NCI-H774 (cell line): ENCODE measurements at regions not wholly inside any gene's neighbourhood (a gene's known extent, or its start where the extent isn't known, plus 50 kb on each side); places are given as distances from the start of the nearest gene placed in this dataset.

ENCODE experiments used
- DNase-seq: peaks from one replicate; lab custom pipeline; 2025; lab: John Stamatoyannopoulos, UW

GRCh38 chr9:113787871-113788270 is 88.2 kb upstream of the ZNF618 start:
- DNase-seq: no peak

DNA sequence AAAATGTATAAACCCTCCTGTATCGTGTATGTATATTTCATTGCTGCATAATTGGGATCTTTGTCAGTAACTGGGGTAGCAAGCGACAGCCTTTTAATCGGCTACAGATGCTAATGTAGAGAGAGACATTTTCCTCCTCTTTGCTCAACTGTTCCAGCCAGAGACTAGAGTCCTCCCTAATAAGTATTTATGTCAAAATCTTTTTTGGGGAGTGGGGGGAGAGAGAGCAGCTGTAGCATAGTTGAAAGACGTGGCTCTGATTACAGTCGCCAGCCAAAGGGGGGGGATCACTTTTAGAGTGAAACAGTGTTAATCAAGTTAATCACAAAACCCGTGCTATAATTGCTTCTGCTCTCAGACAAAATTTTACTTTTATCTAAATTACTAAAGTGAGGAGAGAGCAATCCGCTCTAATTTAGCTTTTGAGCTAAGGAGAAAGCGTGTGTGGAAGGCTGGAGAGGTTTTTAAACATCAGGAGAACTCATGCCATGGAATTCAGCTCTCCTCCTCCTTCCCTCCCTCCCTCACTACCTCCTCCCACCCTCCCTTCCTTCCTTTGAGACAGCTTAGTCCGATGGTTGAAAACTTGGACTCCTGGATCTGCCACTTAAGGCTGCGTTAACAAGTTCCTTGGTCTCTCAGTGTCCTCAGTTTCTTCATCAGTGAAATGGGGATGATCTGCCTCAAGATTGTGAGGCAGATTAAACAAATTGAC is 87.3 kb upstream of the ZNF618 start:
- no peak for DNase-seq

GRCh38 chr9:113790093-113790492 is 86.0 kb upstream of the ZNF618 start:
- DNase-seq: no peak

DNA sequence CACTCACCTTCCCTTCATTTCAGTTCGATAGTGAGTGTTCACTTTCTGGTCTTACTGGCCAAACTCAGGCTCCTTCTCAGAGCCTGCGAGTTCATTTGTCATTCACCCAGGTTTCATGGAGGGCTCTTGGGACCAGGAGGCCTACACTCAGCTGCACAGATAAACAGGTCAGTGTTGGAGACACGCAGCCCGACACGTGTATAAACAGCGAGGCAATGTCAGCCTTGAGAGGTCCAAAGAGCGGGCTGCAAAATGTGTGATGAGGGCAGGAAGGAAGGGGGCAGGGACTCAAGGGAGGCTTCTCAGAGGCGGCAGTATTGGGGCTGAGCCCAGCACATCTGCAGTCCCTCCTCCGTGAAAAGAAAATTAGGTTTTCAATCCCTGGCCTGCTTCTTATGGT is 82.6 kb upstream of the ZNF618 start:
- no peak for DNase-seq

DNA sequence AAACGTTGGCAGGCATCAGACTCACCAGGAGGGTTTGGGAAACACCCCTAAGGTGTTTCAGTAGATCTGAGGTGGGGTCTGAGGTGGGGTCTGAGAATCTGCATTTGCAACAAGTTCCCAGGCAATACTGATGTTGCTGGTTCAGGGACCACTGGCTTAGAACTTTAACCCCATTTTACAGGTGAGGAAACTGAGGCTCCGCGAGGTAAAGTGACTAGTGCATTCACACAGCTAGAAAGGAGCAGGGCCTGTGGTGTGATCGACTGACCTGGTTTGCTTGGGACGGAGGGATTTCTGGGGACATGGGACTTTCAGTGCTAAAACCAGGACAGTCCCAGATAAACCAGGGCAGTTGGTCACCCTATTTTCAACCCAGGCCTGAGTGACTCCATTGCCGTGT is 81.4 kb upstream of the ZNF618 start:
- DNase-seq: no peak

DNA sequence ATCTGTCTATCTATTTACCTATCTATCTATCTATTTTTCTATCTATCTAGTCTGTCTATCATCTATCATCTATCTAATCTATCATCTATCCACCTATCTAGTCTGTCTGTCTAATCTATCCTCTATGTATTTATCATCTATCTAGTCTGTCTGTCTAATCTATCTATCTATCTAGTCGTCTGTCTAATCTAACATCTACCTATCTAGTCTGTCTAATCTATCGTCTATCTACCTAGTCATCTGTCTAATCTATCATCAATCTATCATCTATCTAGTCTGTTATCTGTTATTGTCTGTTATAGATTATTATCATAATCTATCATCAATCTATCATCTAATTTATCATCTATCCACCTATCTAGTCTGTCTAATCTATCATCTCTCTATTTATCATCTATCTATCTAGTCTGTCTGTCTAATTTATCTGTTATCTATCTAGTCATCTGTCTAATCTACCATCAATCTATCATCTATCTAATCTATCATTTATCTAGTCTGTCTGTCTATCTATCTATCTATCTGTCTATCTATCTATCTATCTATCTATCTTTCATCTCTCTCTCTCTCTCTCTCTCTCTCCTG is 80.2 kb upstream of the ZNF618 start:
- no peak for DNase-seq

- DNase-seq: no peak
Measured at GRCh38 chr9:113796646-113797426, 79.3 kb upstream of the ZNF618 start.

GRCh38 chr9:113798062-113799030 is 77.8 kb upstream of the ZNF618 start:
- DNase-seq: no peak

DNA sequence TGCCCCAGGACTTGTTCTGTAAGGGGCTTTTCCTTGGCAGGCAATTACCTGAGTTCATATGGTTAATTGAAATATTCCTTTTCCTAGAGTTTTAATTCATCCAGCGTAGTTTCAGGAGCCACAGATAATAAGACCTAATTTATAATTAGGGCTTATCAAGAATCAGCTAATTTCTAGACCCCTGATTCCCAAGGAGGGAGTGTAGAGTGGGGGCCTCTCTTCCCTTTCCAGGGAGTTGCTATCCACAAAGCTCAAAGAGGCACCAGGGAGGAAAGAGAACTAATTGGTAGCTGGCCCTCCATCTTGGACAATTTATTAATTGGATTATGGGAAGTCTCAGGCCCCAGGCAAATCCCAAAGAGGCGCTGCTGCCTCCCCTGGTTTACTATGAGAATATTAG is 75.8 kb upstream of the ZNF618 start:
- no peak for DNase-seq

GRCh38 chr9:113803811-113804589 is 72.1 kb upstream of the ZNF618 start:
- no peak for DNase-seq

- DNase-seq: no peak
Measured at GRCh38 chr9:113805486-113806132, 70.5 kb upstream of the ZNF618 start.

DNA sequence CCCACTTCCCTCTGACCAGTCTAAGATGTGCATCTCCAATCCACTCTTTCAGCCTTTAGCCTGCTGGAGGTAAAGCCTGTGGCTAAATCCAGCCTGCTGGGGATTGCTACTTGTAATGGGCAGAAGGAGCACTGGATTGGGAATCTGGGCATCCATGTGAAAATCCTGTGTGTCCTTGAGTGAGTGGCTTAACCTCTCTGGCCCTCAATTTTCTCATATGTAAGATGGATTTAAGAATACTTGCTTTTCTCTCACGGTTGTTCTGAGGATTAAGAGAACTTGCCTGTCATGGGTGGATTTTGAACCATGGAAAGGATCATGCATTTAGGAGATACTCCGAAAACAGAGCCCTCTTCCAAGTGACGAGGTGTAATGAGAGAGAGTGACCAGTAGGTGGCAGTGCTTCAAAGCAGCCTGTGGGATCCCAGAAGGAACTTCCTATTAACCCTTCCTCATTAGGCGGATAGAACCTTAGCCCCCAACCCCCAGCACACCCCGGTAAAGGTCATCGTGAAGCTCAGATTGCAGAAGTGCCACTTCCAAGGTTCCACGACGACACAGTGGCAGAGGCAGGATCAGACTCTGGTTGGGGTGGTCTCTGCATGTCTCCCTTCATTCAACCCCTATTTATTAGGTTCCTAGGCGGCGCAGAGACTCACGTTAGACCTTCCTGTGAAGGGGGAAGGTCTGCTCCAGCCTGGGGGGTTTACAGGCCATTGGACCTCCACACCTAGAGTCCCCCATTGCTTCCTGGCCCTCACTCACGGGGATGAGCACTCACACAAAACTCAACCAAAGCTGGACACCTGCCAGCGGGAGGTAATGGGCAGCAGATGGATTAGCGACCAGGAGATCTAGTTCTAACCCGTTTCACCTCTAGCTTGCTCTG is 68.7 kb upstream of the ZNF618 start:
- peak; percentile 40 for DNase-seq

- DNase-seq: no peak
Measured at GRCh38 chr9:113808391-113809358, 67.4 kb upstream of the ZNF618 start.

DNA sequence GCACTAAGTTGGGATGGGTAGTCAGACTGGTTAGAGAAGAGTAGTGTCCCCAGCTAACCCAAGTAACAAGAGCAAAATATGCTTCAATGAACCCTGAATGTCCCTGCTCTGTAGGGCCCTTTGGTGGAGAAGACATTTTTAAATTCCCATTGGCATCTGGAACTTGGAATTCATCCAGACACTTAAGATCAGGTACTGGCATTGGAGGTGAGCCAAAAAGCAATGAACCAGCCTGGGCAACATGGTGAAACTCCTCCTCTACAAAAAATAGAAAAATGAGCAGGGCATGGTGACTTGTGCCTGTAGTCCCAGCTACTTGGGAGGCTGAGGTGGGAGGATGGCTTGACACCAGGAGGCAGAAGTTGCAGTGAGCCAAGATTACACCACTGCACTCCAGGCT is 58.9 kb upstream of the ZNF618 start:
- no peak for DNase-seq

GRCh38 chr9:113818391-113818790 is 57.7 kb upstream of the ZNF618 start:
- no peak for DNase-seq

DNA sequence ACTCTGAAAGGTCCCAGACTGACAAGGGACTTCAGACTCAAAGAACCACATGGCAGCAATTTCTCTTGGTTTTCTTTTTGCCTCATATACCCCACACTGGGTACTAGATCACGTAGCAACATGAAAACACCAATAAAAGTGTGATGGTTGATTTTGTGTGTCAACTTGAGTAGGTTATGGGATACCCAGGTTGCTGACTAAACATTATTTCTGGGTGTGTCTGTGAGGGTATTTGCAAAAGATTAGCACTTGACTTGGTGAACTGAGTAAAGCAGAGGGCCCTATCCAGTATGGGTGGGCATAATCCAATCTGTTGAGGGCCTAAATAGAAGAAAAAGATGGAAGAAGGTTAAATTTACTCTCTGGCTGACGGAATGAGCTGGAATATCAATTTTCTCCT is 53.8 kb upstream of the ZNF618 start:
- no peak for DNase-seq

DNA sequence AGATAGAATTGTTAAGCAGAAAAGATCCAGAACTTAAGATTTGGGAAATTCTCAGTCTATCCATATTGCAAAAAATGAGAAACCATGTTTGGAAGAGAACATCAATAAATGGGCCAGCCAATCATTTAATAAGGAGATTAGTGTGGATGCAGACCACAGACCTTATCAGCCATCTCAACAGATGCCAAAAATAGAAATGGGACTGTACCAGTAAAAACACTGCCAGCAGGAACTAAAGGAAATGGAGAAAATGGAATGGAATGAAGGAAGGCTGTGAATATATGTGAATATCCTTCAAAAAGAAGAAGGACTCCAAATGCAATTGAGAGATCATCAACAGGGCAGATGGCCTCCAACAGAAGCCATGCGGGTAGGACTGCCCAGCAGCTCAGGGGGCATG is 52.7 kb upstream of the ZNF618 start:
- DNase-seq: no peak
